Inferior parietal cortex (tissue), 1 donor: ENCODE measurements at regions not wholly inside any gene's neighbourhood (a gene's known extent, or its start where the extent isn't known, plus 50 kb on each side); places are given as distances from the start of the nearest gene placed in this dataset.
"Not testable (repeated sequence)": the region's sequence is repeated elsewhere in the genome, so short reads cannot be mapped to it uniquely, and the experiment has no call there.

Source experiments
- DNase-seq: peaks from one replicate; pipeline ENCODE4 v3.0.0-alpha.2; 2016; ENCODE audit errors: extremely low spot score

- no peak for DNase-seq
These were observed 146.2 kb upstream of the SLC38A2 start for GRCh38 chr12:46518729-46519128.

GRCh38 chr12:46518169-46518568 lies 145.6 kb upstream of the SLC38A2 start:
- no peak for DNase-seq

- no peak for DNase-seq
These were observed 145.0 kb upstream of the SLC38A2 start for GRCh38 chr12:46517579-46517962.

DNA sequence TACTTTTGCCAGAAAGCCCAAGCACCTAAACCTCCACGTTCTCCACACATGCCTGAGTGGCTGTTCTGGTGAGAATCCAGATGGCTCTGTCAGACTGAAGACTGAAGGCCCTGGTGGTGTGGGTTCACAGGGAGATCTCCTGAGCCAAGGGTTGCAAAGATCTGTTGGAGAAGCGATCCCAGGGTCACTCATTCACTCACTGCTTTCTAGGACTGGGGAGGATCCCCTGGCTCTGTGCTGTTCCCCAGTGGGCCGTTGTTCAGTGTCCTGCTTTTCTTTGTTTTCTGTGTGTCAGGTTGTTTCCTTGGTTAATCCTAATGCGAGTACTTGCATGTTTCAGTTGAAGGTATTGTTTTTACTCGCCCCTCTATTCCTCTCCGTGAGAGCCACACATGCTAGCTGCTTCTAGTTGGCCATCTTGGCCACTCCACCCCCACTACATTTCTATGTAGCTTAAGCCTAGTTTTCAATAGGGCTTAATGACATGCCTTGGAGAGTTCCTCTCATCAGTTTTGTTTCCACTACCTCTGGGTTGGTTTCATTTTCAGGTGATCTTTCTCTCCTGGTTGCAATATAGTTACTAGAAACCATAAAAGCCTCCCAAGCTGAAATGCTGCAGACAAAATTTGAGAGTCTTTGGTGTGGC lies 144.5 kb upstream of the SLC38A2 start:
- DNase-seq: no peak

GRCh38 chr12:46516238-46516932 lies 143.8 kb upstream of the SLC38A2 start:
- no peak for DNase-seq

DNA sequence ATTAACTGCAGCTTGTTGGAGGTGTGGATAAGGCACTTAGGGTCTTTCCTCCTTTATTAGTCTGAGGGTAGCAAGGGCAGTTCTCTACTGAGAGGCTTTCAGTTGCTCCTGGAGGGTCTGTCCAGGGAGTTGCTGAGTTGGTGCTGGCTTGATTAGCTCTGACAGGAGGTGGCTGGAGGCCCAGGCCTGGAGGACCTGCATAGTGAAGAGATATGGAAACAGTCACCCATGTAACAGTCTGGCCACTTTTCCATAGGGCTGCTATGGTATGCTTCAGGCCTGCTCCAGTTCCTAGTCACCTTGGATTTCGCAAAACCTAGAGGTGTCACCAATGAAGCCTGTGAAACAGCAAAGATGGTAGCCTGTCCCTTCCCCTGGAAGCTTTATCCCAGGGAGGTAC lies 143.3 kb upstream of the SLC38A2 start:
- no peak for DNase-seq

DNA sequence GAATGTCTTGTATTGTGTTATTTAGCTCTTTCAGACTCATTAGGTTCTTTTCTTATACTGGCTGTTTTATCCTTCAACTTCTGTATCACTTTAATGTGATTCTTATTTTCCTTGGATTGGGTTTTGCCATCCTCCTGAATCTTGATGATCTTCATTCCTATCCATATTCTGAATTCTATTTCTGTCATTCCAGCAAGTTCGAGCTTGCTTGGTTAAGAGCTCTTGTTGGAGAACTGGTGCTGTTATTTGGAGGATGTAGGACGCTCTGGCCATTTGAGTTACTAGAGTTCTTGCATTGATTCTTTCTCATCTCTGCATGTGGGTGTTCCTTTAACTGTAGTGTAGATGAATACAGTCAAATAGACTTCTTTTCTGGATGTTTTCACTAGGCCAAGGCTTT lies 142.3 kb upstream of the SLC38A2 start:
- no peak for DNase-seq

DNA sequence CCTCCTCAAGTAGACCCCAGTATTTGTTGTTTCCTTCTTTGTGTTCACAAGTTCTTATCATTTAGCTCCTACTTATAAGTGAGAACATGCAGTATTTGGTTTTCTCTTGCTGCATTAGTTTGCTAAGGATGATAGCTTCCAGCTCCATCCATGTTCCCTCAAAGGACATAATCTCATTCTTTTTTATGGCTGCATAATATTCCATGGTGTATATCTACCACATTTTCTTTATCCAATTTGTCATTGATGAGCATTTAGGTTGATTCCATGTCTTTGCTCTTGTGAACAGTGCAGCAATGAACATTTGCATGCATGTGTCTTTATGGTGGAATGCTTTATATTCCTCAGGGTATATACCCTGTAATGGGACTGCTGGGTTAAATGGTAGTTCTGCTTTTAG lies 137.7 kb upstream of the SLC38A2 start:
- not testable (repeated sequence) for DNase-seq

- DNase-seq: no peak
These were observed 136.6 kb upstream of the SLC38A2 start for GRCh38 chr12:46509135-46509534.

DNA sequence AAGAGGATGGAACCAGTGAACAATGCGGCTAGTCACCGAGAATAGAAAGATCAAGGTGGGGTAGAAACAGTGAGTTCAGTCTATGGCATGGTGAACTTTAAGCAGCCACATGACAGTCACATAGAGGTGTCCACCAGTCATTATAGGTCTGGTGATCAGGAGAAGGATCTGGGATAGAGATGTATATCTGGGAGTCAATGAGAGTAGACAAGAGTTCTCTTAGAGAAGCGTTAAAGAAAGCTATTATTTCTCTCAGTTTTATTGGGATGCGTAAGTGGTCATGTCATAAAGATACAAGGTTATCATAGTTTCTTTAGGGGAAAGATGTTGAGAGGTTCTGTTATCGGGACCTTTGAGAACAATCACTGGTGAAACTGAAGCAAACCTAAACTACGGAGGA lies 136.1 kb upstream of the SLC38A2 start:
- no peak for DNase-seq

- DNase-seq: no peak
These were observed 135.2 kb upstream of the SLC38A2 start for GRCh38 chr12:46507766-46508165.

- no peak for DNase-seq
These were observed 134.4 kb upstream of the SLC38A2 start for GRCh38 chr12:46506961-46507360.

GRCh38 chr12:46506198-46506597 lies 133.6 kb upstream of the SLC38A2 start:
- no peak for DNase-seq

- no peak for DNase-seq
These were observed 131.9 kb upstream of the SLC38A2 start for GRCh38 chr12:46504494-46504893.

DNA sequence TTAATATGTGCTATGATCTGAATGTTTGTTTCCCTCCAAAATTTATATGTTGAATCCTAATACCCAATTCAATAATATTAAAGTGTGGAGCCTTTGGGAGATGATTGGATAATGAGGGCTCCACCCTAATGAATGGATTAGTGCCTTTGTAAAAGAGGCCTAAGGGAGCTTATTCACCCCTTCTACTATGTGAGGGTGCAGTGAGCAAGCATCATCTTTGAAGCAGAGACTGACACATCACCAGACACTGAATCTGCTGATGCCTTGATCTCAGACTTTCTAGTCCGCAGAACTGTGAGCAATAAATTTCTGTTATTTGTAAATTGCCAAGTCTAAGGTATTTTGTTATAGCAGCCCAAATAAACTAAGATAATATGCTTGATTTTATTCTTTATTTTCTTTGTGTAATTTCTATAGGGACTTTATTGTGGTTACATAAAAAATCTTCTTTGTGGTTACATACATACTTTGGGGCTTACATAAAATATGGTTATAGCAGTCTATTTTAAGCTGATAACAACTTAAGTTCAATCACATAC lies 131.1 kb upstream of the SLC38A2 start:
- no peak for DNase-seq

DNA sequence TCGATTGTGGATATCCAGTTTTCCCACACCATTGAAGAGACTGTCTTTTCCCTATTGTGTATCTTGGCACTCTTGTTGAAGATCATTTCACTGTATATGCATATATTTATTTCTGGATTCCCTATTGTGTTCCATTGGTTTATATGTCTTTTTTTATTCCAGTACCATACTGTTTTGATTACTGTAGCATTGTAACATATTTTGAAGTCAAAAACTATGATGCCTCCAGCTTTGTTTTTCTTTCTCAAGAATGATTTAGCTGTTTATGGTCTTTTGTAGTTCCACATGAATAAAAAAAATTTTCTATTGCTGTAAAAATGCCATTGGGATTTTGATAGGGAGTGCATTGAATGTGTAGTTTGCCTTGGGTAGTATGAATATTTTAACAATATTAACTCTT lies 128.1 kb upstream of the SLC38A2 start:
- no peak for DNase-seq

- no peak for DNase-seq
These were observed 127.3 kb upstream of the SLC38A2 start for GRCh38 chr12:46499901-46500300.

DNA sequence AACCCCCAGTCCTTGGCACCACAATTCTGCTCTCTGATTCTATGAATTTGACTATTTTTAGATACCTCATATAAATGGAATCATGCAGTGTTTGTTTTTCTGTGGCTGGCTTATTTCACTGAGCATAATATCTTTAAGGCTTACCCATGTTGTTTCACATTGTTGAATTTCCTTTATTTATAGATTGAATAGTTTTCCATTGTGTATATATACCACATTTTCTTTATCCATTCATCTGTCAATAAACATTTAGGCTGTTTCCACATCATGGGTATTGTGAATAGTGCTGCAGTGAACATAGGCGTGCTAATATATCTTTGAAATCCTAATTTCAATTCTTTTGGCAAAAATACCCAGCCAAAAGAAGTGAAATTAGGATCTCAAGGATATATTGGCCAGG lies 126.7 kb upstream of the SLC38A2 start:
- DNase-seq: no peak

GRCh38 chr12:46497739-46498138 lies 125.2 kb upstream of the SLC38A2 start:
- no peak for DNase-seq

DNA sequence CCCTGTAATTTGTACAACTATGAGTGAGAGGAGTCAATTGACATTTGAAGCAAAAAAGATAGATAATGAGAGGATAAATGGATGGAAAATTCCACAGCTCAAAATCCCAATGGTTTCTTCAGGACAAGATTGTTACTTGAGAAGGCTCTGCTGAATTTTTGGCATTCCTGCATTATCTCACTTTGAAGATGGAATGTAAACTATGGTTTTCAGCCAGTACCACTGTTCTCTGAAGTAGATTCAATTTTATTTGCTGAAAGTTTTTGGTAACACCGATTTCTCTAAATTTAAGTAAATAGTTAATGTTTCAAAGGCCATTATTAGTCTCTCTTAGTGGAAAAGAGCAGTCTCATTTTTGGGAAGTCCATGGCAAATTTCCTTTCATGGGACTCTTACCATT lies 121.9 kb upstream of the SLC38A2 start:
- no peak for DNase-seq

- no peak for DNase-seq
These were observed 121.2 kb upstream of the SLC38A2 start for GRCh38 chr12:46493834-46494181.

- no peak for DNase-seq
These were observed 120.7 kb upstream of the SLC38A2 start for GRCh38 chr12:46493150-46493833.

DNA sequence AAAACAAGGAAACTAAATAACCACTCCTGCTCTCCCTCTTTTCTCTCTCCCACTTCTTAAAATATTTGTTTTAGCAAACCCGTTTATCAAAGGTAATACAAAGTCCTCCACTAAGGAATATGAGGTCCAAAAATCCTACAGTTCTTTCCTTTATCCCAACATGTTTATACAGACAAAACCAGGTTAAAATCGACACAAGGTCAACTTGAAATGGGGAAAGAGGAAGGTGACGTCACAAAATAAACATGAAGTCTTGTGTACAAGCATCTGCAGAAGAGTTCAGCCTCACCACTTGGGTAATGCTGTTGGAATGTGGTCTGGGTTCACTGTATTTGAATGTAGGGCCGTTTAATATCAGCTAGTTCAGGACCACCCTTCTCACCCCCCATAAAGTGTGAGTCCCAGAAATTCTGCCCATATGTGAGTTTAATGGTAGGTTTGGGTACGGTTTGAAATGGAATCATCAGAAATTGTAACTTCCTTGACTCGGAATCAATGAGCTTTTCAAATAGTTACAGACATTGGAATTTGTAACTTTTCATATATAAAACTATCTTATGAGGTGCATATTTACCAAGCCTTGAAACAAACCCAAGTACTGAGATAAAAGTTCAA lies 120.0 kb upstream of the SLC38A2 start:
- DNase-seq: no peak
